ENCODE measurements at regions not wholly inside any gene's neighbourhood (a gene's known extent, or its start where the extent isn't known, plus 50 kb on each side); places are given as distances from the start of the nearest gene placed in this dataset.
"Not testable (repeated sequence)": the region's sequence is repeated elsewhere in the genome, so short reads cannot be mapped to it uniquely, and the experiment has no call there.

GRCh38 chr14:48615618-48616017 lies 940.2 kb upstream of the MDGA2 start:
- POLR2A ChIA-PET (ENCODE audit: low non-redundant PET) = no interaction called here

DNA sequence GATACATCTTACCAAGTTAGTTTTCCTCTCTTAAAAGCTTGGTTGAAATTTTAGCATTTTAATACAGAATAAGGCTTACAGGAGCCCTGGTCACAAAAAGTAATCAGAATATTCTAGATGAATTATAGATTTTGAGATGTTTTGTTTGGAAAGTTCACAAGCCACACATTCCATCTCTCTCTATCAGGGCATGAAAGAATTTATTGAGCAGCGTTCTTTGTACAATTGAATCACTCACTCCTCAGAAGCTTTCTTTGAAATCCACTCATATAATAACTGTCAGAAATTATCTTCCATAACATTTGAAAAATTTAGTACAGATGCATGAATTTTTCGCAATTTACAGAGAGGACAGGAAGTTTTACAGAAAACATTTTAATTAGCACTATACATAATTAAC lies 938.6 kb upstream of the MDGA2 start:
- H3K27ac ChIP-seq = no peak overlapping the region
- DNase-seq (ENCODE audit: low spot score) = no peak
- POLR2A ChIA-PET (ENCODE audit: low non-redundant PET) = no interaction called here
- CTCF ChIA-PET = no interaction called here
- TF ChIP-seq CTCF (conservative IDR thresholded peaks at IDR 0.05; ENCODE audit: low read depth) = no peak

More at GRCh38 chr14:48615618-48616017, 940.2 kb upstream of the MDGA2 start:
- CTCF ChIA-PET = no interaction called here
- H3K27ac ChIP-seq = no peak overlapping the region
- DNase-seq (ENCODE audit: low spot score) = no peak
- TF ChIP-seq CTCF (conservative IDR thresholded peaks at IDR 0.05; ENCODE audit: low read depth) = no peak

GRCh38 chr14:48606960-48607359 lies 931.6 kb upstream of the MDGA2 start:
- DNase-seq (ENCODE audit: low spot score); POLR2A ChIA-PET (ENCODE audit: low non-redundant PET); CTCF ChIA-PET; H3K27ac ChIP-seq: not testable (repeated sequence)

DNA sequence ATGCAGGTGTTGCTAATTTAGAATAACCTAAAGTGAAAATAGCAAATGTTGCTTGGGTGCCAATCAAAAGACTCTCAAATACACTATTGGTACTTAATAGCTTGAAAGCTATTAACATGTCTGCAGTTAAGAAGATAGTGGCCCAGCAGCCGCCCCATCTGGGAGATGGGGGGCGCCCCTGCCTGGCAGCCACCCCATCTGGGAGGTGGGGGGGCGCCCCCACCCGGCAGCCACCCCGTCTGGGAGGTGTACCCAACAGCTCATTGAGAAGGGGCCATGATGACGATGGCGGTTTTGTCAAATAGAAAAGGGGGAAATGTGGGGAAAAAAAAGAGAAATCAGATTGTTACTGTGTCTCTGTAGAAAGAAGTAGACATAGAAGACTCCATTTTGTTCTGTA lies 923.1 kb upstream of the MDGA2 start:
- ChIA-PET POLR2A (ENCODE audit: low non-redundant PET) (no interaction called here), CTCF (no interaction called here)
- TF ChIP-seq CTCF (conservative IDR thresholded peaks at IDR 0.05; ENCODE audit: low read depth) = no peak
- no peak for DNase-seq (ENCODE audit: low spot score)
- no peak overlapping the region for H3K27ac ChIP-seq

- POLR2A ChIA-PET (ENCODE audit: low non-redundant PET) = no interaction called here
- TF ChIP-seq CTCF (conservative IDR thresholded peaks at IDR 0.05; ENCODE audit: low read depth) = no peak
- no peak overlapping the region for H3K27ac ChIP-seq
- CTCF ChIA-PET = no interaction called here
- DNase-seq (ENCODE audit: low spot score) = no peak
Measured at GRCh38 chr14:48586099-48586498, 910.7 kb upstream of the MDGA2 start.

- no peak for TF ChIP-seq CTCF (conservative IDR thresholded peaks at IDR 0.05; ENCODE audit: low read depth)
- POLR2A ChIA-PET (ENCODE audit: low non-redundant PET) = no interaction called here
- DNase-seq (ENCODE audit: low spot score) = no peak
- no peak overlapping the region for H3K27ac ChIP-seq
- CTCF ChIA-PET = no interaction called here
Measured at GRCh38 chr14:48584031-48584430, 908.6 kb upstream of the MDGA2 start.

DNA sequence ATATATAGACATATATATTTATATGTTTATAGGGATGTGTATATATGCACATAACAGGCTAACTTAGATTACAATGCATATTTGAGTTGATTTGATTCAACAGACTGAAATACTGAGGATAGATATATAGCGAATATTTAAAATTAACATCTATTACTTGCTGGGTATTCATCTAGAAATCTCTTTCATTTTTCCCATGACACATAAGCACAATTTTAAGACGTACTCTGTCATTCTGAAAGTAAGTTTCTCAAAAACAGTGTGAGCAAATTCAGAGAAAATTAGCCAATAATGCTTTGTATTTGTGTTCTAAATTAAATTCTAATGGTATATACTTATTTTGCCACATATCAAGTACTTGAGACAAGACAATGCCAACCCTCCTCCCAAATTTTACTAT lies 907.5 kb upstream of the MDGA2 start:
- H3K27ac ChIP-seq = no peak overlapping the region
- CTCF ChIA-PET = no interaction called here
- DNase-seq (ENCODE audit: low spot score) = no peak
- no peak for TF ChIP-seq CTCF (conservative IDR thresholded peaks at IDR 0.05; ENCODE audit: low read depth)
- POLR2A ChIA-PET (ENCODE audit: low non-redundant PET) = no interaction called here
